HG03097 (cell line): ENCODE measurements at regions not wholly inside any gene's neighbourhood (a gene's known extent, or its start where the extent isn't known, plus 50 kb on each side); places are given as distances from the start of the nearest gene placed in this dataset.

Experiments
- ATAC-seq: cut with Tn5 transposase; IDR thresholded peaks from one replicate; pipeline ENCODE4 v1.9.1; 2021; ENCODE audit not compliant: unreplicated experiment, low FRiP score

DNA sequence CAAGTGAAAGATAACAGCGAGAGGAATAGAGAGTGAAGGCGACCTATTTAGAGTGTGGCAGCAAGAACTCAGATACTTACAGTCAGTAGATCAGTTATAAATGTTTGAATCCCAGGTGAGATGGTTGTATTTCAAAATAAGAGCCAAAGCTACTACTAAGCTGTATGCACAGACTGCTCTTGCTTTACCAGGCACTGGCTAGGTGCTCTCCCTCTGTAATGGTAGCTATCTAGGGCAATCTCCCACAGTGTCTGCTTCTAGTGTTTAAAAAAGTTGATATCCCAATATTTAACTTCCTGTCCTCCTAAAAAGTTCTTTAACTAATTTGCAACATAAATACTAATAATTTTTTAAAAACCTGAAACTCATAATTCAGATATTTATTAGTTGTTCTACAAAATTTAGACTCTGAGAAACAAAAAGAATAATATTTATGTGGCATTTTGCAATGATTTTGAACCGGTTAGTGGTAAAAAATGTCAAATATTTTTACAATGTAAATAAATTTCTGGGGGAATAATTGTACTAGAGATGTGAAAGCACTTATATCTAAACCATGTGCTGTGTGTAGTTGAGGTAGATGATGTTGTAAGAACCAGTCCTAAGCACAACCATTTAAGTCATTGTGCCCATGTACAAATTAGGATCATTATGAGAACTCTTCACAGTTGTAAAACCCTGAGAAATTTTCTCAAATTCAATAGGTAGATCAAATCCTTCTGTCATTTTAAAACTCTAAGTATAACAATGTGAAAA is 349.3 kb upstream of the SEMA3D start:
- ATAC-seq, result no peak

DNA sequence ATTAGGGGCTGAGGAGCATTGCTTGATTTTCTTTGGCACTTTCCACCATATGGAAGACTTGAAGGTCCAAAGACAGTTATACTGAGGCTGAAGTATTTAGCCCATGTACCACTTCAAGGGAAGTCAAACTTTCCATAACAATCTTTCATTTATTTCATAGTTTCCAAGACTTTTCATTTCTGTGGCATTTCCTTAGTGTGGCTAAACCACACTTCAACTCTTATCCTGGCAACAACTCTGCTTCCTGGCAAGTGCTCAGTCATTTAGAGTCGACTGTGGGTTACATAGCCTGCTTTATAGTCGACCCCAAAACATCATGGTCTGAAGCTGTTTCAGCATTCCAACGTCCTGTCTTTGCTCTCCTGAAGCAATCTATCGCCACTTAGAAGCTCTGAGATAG is 343.0 kb upstream of the SEMA3D start:
- ATAC-seq, result no peak

DNA sequence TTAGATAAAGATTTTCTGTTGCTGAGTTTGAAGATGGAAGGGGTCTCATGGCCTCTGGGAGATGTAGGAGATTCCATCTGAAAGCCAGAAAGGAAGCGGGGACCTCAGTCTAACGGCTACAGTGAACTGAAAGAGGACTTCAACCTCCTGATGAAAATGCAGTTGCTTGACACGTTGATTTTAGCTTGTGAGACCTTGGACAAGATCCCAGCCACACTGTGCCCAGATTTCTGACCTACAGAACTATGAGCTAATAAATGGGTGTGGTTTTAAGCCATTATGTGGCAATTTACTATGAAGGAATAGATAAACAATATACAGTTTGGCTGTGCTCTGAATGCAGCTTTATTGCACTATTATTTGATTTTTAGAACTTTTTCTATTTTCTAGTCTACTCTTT is 342.3 kb upstream of the SEMA3D start:
- no peak for ATAC-seq

DNA sequence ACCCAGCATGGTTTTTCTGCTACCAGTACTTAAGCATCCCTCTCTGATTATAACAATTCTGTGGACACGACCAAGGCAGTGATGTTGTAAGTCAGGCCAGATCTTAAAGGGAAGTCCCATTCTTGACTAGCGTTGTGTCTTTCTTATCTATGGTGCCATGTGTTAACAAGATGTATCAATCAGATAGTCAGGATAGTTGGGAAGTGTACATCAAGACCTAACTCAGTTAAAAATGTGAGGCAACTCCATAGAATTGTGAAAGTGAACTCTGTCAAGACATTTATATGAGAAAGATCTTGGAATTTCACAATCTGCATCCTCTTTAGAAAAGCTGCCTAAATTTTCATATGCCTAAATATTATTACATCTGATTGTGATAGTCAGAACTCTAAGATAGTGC is 341.7 kb upstream of the SEMA3D start:
- ATAC-seq, result no peak

DNA sequence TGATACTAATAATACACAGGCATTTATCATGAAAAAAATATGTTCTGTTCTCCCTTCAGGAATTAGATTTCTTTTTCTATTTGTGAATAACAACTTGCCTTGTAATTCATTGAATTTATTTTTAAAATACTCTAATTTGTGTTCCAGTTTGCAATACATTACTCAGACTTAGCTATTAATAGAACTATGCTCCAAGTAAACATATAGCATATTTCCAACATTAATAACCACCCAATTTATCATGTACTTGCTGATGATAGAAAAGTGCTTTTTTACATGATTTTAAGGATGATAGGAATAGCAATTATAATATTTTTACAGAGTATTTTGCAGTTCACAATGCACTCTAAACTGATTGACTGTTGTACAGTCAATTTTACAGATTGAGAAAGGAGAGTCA is 338.8 kb upstream of the SEMA3D start:
- no peak for ATAC-seq

DNA sequence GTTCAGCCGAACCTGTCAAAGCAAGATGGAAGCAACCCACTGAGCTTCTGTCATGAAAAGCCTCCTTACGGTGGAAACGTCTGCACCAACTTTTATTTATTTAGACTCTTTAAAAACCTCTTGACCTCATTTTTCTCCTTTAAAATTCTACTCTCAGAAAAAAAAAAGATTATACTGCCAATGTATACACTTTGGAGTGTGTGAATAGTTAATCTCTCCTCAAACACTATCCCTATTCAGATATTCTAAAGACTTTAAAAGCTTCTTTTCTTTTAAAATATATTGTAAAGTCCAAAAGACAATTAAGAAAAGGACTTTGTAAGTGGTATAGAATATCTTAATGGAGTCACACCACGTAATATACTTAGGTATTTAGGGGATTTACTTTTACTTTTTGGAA is 335.2 kb upstream of the SEMA3D start:
- no peak for ATAC-seq

DNA sequence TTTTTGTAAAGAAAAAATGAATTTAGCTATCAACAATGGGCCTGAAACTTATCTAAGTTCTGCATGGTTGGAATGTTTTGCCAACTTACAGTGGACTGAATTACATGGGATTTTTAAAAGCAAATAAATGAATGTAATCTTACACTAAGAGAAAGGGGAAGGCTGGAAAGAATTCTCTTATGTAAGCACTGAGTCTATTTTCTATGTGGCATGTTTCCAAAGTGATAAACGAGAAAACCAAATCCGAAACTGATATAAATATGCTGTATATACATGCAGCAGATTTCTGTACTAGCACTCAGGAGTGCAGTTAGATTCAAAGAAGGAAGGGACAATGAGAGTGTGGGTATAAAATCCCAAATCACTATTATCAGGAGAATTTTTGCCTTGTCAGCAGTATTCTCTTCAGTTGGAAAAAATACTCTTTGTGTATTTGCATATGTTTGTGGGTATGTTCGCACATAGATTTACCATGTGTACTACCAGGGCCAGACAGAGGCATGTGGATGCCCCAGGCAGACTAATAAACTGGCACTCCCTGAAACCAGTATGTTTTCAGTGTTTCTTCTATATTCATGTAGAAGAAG is 334.3 kb upstream of the SEMA3D start:
- no peak for ATAC-seq

DNA sequence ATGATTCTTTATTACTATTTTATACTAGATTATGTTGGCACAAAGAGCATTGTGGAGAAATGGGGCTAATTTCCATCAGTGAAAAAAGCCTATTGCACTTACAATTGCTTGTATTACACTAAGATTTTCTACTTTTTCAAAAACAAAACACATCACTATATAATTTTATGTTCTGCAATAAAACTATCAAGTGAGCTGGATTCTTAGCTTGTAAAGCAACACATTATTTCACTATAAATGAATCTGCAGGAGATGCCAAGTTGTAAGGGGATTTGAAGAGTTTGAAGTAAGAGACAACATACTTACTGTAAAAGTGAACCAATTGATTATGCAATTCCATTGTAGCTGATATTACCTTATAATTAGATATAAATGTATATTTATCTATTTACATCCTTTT is 333.3 kb upstream of the SEMA3D start:
- no peak for ATAC-seq

DNA sequence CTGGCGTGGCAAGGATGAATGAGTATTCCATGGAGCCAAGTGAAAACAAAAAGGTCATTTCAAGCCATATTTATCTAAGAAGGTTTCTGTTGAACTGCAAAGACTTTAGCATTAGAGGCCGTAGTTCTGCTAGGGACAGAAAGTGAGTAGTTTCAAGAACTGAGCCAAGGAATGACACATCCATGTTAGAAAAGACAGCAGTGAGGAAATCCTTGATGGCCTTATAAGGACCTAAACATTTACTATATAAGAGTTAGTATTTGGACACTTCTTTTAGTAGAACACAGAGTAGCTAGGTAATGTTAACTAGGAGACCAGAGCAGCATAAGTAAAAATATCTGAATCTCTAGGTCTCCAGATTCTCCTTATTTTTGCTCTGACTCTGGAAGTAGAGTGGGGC is 329.8 kb upstream of the SEMA3D start:
- ATAC-seq, result no peak

DNA sequence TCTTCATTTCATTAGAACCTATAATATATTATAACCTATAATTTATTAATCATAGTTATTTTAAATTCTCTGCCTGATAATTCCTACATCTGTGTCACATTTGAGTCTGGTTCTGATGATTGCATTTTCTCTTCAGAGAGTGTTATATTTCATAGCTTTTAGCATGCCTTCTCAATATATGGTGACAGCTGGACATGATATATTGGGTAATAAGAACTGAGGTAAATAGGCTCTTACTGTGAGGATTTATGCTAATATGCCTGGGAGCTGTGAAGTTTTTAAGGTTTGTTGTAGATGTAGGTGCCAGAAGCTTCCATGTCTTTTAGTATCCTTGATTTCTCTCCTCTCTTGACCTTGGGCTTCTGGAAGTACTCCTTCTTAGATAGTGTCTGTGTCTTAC is 325.9 kb upstream of the SEMA3D start:
- no peak for ATAC-seq

DNA sequence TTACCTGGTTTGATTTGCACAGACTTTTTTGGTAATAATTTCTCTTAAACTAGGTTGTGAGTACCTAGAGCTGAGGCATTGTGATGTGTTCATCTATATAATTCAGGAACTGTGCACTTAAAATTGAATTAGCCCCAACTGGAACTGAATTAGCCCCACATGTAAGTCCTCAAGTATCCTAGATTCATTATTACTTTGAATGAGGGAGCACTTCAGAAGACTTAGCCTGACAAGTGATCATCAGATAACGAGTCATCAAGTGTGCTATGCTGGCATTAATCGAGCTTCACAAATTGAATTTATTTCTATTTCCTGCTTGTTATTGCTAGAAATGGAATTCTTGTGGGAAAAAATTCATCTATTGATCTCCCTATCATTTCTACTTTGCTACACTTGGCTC is 323.4 kb upstream of the SEMA3D start:
- no peak for ATAC-seq

DNA sequence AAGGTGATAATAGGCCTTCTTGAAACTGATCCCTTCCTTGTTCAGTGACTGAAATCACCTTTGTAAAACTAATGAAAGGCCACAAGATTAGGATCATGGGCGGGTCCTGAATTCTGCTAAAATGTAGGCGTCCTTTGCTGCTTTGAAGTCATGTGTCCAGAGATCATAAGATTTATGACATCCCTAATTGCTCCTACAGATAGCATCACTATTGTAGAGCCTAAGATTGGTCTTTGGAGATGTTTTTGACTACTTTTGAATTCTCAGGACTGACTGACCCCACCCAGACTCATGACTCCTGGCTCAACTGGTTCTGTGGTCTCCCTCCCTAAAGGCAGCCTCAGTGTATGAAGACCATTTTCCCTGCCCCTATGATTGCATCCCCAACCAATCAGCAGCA is 322.6 kb upstream of the SEMA3D start:
- no peak for ATAC-seq

DNA sequence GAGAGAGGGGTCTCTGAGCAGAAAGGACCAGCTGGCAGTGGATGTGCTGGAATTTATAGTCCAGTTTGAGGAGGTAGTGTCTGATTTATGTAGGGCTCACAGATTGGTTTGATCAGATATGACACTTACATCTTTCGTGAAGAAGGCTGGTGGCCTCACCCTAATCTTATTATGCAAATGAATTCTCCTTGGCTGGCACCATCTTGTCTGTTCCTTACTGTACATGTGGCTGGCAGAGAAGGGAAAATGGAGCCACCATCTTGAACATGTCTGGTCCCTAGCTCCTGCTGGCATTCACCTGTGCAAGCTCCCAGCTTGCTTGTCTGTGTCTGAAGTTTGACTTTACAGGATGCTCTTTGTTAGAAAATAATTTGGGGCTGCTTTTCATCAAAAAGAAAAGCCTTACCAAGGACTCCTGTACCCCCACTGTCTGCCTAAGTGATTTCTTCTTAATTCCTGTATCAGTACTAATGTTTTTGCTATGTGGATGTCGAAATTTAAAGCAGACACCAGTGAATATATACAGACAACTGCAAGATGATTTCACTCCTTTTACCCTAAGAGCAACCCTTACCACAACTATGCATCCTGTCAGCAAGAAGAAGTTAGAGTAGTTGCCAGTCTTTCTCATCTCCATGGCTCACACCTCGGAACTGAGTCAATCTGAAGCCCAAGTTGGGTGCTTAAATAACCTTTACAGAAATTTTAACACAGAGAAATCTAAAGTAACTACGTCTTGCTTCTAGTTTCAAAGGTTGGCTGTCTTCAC is 322.0 kb upstream of the SEMA3D start:
- ATAC-seq, result no peak

DNA sequence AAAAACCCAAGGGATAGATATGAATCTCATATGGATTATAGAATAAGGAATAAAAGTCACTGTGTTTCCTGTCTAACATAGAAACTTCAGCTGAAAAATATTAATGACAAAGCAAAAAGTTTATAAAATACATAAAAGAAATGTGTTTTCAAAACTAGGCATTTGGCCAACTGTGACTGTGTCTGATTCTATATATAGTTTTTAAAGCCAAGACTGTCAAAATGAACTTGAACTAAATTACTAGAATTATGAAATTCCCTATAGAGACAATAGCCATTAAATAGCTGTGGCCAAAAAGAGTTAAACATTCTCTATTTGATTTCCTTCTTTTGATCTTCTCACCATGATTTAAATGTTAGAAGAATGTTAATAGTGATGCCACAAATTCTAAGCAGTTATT is 311.2 kb upstream of the SEMA3D start:
- no peak for ATAC-seq

DNA sequence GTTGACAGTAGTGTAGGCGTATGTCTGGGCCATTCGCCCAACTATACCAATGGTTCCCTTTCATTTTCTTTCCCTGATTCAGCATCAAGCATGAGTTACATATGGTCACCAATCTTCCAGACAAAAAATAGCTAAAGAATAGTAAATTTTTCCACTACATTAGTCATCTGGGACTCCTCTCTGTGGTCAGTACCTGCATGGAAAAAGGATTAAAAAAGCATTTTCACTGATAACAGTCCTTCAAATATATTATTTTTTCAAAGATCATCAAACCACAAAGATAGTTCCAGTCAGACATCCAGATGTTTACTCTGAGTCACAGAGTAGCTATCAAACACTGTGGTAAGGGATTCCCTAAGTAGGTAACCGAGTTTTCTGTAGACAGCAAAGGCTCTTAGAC is 302.6 kb upstream of the SEMA3D start:
- ATAC-seq, result no peak

DNA sequence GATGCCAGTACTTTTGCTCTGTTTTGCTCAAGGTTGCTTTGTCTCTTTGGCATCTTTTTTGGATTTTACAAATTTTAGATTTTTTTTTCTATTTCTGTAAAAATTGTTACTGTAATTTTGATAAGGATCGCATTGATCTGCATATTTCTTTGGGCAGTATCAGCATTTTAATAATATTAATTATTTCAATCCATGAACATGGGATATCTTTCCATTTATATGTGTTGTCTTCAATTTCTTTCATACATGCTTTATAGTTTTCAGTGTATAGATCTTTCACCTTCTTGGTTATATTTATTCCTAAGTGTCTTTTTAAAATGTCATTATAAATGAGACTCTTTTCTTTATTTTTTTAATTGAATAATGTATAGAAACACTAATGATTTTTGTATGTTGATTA is 301.6 kb upstream of the SEMA3D start:
- no peak for ATAC-seq

DNA sequence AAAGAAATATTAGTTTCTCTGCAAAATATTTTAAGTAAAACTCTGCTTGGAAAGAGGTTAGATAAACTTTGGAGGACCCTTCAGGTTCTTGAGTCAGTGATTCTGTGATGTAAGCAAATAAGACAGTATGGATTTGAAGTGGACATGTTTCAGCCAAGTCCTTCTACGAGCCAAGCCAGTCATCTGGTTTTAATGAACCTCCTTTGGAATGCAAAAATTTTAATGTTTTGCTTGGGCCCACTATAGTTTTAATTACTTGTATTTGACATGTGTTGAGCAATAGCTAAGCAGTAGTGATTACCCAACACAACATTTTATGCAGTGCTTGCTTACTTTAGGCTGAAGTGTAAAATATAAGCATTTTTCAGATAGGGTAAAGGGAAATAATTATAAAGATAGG is 296.3 kb upstream of the SEMA3D start:
- no peak for ATAC-seq

DNA sequence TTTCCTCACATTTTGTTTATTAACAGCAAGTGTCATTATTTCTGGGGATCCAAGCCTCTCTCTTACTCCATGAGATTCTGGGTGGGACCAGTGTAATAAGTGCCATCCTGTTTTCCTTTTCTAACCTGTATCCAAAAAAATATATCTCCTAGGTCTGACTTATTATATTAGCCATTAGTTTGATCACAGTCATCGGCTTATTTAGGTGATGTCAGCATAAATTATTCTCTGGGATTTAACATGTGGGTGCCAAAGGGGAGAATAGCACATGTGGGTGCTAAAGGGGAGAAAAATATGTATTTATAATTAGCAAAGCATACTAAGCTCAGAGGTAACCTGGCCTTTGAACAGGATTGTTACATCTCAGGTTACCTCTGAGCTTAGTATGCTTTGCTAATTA is 293.8 kb upstream of the SEMA3D start:
- ATAC-seq, result no peak

DNA sequence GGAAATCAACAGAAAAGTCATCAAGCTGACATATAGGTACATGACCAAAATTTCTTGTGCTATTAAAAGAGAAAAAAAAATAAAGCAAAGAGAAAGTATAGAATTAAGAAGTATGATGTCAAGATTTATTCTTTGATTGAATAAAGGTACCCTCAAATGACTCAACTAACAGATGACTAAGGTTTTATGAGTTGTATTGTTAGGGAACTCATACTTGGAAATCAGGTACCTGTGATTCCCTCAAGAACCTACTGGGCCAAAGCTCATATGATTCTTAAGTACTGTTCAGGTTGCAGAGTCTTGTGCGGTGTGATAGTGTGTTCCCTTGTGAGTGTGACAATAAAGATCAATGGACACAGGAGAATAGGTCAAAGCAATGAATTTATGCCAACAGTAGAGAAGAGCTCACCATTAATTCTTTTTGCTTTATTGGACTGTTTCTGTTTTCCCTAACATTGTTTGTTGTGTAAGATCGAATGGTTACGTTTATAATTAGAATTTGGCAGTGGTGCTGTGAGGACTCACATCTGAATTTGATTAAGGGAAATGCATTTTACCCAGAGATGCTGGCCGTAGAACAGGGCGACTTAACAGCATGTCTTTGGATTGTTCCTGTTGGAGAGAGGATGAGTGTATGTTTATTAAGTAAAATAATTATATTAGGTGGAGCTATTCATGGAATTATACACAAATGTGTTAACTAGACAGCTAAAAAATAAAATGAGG is 293.2 kb upstream of the SEMA3D start:
- no peak for ATAC-seq

DNA sequence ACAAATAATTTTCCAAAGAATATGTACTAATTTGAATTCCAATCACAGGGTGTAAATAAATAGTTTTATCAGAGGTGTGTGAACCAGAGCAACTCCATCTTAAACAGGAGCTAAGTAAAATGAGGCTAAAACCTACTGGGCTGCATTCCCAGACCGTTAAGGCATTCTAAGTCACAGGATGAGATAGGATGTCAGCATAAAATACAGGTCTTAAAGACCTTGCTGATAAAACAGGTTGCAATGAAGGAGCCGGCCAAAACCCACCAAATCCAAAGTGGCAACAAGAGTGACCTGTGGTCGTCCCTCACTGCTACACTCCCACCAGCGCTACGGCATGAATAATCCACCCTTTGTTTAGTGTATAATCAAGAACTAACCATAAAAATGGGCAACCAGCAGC is 291.7 kb upstream of the SEMA3D start:
- ATAC-seq, result no peak

DNA sequence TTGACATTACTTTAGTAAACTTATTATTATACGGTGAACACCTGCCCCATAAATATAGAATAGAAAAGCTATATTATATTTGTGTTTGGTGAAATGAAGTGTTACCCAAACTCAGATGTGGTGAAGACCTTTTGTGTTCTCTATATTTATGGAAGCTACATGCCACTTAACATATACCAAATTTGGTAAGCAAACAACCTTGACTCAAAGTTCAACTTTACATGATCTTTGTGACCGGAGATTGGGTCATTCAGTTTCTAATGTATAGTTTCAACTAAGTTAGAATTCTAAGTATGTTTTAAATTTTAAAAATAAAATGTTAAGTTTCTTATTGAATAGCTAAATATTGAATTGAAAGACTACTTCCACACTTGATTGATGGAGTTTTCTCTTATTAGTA is 288.6 kb upstream of the SEMA3D start:
- no peak for ATAC-seq
